ENCODE measurements at regions not wholly inside any gene's neighbourhood (a gene's known extent, or its start where the extent isn't known, plus 50 kb on each side); places are given as distances from the start of the nearest gene placed in this dataset.

- no peak for TF ChIP-seq RFX5 (IDR thresholded peaks at IDR 0.05; ENCODE audit: low read length)
- TF ChIP-seq JUND (IDR thresholded peaks at IDR 0.05): no peak
- TF ChIP-seq MAX (IDR thresholded peaks at IDR 0.05; ENCODE audit: low read depth): no peak
- no peak for TF ChIP-seq MEF2A (IDR thresholded peaks at IDR 0.05; ENCODE audit: borderline replicate concordance, low read depth)
- TF ChIP-seq ELF1 (IDR thresholded peaks at IDR 0.05): no peak
- TF ChIP-seq TAF1 (IDR thresholded peaks at IDR 0.05; ENCODE audit: borderline replicate concordance, low read depth, low read length): no peak
- no peak for TF ChIP-seq MXI1 (IDR thresholded peaks at IDR 0.05; ENCODE audit: low read depth, low read length)
- no peak for TF ChIP-seq TEAD4 (IDR thresholded peaks at IDR 0.05; ENCODE audit: borderline replicate concordance, insufficient read depth)
Observed at GRCh38 chr4:115851918-115852766, 738.7 kb upstream of the NDST4 start (continued).

- Histone ChIP-seq H2AFZ (ENCODE audit: low read depth) (no peak overlapping the region), H3F3A (replicated peaks; ENCODE audit: insufficient read depth) (no peaks in the 10 kb centered on the region), H3K36me3 (replicated peaks in 1 of 2; ENCODE audit: control insufficient read depth in 1 of 2, insufficient read depth in 2 of 2, low read length in 1 of 2) (no peaks in the 10 kb centered on the region), H3K27ac (ENCODE audit: low read depth in 2 of 2, low read length in 1 of 2) (no peak overlapping the region), H3K27me3 (ENCODE audit: insufficient read depth) (no peaks in the 10 kb centered on the region), H3K9me3 (no peaks in the 10 kb centered on the region), H3K9ac (no peak overlapping the region), H4K20me1 (ENCODE audit: insufficient read depth) (no peaks in the 10 kb centered on the region), H3K9me2 (no peaks in the 10 kb centered on the region), H3K79me2 (ENCODE audit: insufficient read depth) (no peaks in the 10 kb centered on the region), H3K4me2 (no peak overlapping the region), H3K4me1 (ENCODE audit: control insufficient read depth in 1 of 2, insufficient read depth in 2 of 2, low read depth in 1 of 2, low read length in 1 of 2) (no peaks in the 10 kb centered on the region), H3K4me3 (ENCODE audit: low read depth in 2 of 2, low read length in 1 of 2) (no peak overlapping the region)
- no peak for DNase-seq
- ChIA-PET CTCF (interaction anchor here (0.8 to 1.8 kb wide), 3 partner anchors 616 to 1070 kb away, joined by 3 to 4 read pairs (median 3); no protein-coding TSS in a partner anchor), POLR2A (no interaction called here)
- TF ChIP-seq ZBTB33 (IDR thresholded peaks at IDR 0.05; ENCODE audit: borderline replicate concordance, low read depth): no peak
- TF ChIP-seq TEAD4 (IDR thresholded peaks at IDR 0.05; ENCODE audit: borderline replicate concordance, insufficient read depth): no peak
- no peak for TF ChIP-seq FOSL2 (IDR thresholded peaks at IDR 0.05; ENCODE audit: borderline replicate concordance, low read depth)
- TF ChIP-seq CTCF (IDR thresholded peaks at IDR 0.05): no peak
- TF ChIP-seq FOXJ3 (CRISPR knock-in tag; IDR thresholded peaks at IDR 0.05): no peak
- no peak for TF ChIP-seq CHD2 (IDR thresholded peaks at IDR 0.05; ENCODE audit: low read length, partially characterized antibody)
- no peak for TF ChIP-seq NRF1 (IDR thresholded peaks at IDR 0.05; ENCODE audit: low read depth, low read length)
- TF ChIP-seq JUND (IDR thresholded peaks at IDR 0.05): no peak
- no peak for TF ChIP-seq ELF1 (IDR thresholded peaks at IDR 0.05)
- TF ChIP-seq YY1 (IDR thresholded peaks at IDR 0.05; ENCODE audit: low read depth): no peak
- no peak for TF ChIP-seq EP300 (IDR thresholded peaks at IDR 0.05; ENCODE audit: borderline replicate concordance in 1 of 2, low read depth in 1 of 2, low read length in 1 of 2)
- TF ChIP-seq RCOR1 (IDR thresholded peaks at IDR 0.05; ENCODE audit: low read length): no peak
- no peak for TF ChIP-seq POLR2AphosphoS5 (IDR thresholded peaks at IDR 0.05; ENCODE audit: low read depth, low read length)
- no peak for TF ChIP-seq GABPA (IDR thresholded peaks at IDR 0.05; ENCODE audit: low read depth)
- no peak for TF ChIP-seq RAD21 (IDR thresholded peaks at IDR 0.05; ENCODE audit: low read length)
- no peak for TF ChIP-seq RFX5 (IDR thresholded peaks at IDR 0.05; ENCODE audit: low read length)
- no peak for TF ChIP-seq MAX (IDR thresholded peaks at IDR 0.05; ENCODE audit: low read depth)
- TF ChIP-seq GATA2 (CRISPR knock-in tag; IDR thresholded peaks at IDR 0.05): no peak
- no peak for TF ChIP-seq PBX3 (IDR thresholded peaks at IDR 0.05)
- TF ChIP-seq USF2 (IDR thresholded peaks at IDR 0.05; ENCODE audit: borderline replicate concordance, low read depth, low read length): no peak
- WGBS (ENCODE audit: low lambda C conversion rate): 17% methylated on average over 3 of the region's 5 CpGs
Observed at GRCh38 chr4:115850799-115851509, 737.5 kb upstream of the NDST4 start.
